Rectal smooth muscle tissue (tissue), 1 donor: ENCODE measurements at regions not wholly inside any gene's neighbourhood (a gene's known extent, or its start where the extent isn't known, plus 50 kb on each side); places are given as distances from the start of the nearest gene placed in this dataset.
"Not testable (repeated sequence)": the region's sequence is repeated elsewhere in the genome, so short reads cannot be mapped to it uniquely, and the experiment has no call there.

Experiments
- H3K27ac ChIP-seq: one replicate; pipeline ENCODE4 v1.7.0; 2013; ENCODE audit warnings: low read depth, low read length, inconsistent platforms
- H3K27me3 ChIP-seq: one replicate; pipeline ENCODE4 v1.7.0; 2013; ENCODE audit warnings: low read length; ENCODE audit not compliant: control insufficient read depth, insufficient read depth
- H3K36me3 ChIP-seq: one replicate; pipeline ENCODE4 v1.7.0; 2013; ENCODE audit warnings: low read length; ENCODE audit not compliant: control insufficient read depth, insufficient read depth
- H3K4me1 ChIP-seq: one replicate; pipeline ENCODE4 v1.7.0; 2013; ENCODE audit warnings: low read length; ENCODE audit not compliant: control insufficient read depth, insufficient read depth
- H3K4me3 ChIP-seq: one replicate; pipeline ENCODE4 v1.7.0; 2013; ENCODE audit warnings: low read length
- H3K9ac ChIP-seq: one replicate; pipeline ENCODE4 v1.7.0; 2013; ENCODE audit warnings: low read length

DNA sequence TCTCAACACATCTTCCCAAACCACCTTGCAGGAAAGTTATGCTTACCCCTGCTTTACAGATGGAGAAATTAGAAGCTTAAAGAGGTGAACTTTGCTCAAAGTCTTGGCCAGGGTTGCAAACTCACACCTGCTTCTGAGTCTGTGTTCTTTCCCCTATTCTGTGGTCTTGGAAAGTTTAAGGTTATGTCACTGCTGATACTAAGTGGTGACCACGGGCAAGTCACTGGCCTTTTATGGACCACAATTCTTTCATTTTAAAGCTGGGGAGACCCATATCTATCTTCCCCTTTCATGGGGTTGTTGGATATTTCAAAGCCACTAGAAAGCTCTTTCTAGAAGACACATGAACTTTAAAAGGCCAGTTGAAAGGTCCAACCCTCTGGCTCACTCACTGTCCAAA lies 95.4 kb upstream of the KLF4 start:
- Histone ChIP-seq H3K4me3 (no peak overlapping the region), H3K9ac (no peak overlapping the region), H3K27ac (no peak overlapping the region), H3K36me3 (no peaks in the 10 kb centered on the region), H3K4me1 (no peaks in the 10 kb centered on the region), H3K27me3 (no peaks in the 10 kb centered on the region)

DNA sequence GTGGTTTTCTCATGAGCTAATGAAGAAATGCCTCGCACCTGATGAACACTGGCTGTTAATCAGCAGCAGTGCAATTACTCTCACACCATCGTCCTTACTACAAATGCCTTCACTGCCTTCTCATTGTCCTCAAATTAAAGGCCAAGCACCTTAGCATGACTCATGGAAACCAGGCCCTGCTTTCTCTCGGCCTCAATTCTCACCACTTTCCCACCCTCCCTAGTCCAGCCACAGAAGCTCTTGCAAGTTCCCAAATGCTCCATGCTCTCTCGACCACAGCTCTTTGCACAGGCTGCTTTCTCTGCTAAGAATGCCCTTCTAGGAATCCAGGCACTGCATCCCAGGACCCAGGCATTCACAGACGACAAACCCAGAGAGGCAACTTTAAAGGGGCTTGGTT lies 94.6 kb upstream of the KLF4 start:
- Histone ChIP-seq H3K27ac (no peak overlapping the region), H3K9ac (no peak overlapping the region), H3K4me3 (no peak overlapping the region), H3K36me3 (no peaks in the 10 kb centered on the region), H3K4me1 (no peaks in the 10 kb centered on the region), H3K27me3 (no peaks in the 10 kb centered on the region)

DNA sequence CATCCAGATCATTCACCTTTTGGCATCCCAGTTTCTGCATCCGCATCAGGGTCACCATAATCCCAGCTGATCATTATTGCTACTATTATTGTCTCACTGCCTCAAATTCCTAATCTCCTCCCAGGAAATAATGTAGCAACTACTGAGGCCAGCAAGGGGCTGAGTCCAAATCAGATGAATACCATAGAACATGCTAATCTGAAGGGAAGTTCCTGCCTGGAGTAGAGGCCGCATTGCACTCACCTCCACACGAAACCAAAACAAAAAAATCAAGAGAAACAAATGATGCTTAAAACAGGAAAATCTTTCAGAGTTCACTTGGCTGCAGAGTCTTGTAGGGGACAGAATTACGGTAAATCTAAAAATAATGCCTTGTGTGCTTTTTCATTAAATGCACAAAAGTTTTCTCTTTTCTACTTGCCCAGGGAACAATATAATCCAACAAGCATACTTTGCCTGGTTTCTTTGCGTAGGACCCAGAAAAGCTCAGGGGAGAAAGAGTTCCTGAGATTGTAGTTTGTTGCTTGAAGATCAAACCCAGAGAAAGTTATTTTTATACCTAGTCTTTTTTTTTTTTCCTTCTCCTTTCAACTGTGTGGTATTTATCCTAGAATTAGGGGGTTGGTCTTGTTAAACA lies 87.7 kb upstream of the KLF4 start:
- Histone ChIP-seq H3K27ac (no peak overlapping the region), H3K4me3 (no peak overlapping the region), H3K4me1 (no peaks in the 10 kb centered on the region), H3K27me3 (no peaks in the 10 kb centered on the region), H3K9ac (no peak overlapping the region), H3K36me3 (no peaks in the 10 kb centered on the region)

GRCh38 chr9:107571148-107571547 lies 81.6 kb upstream of the KLF4 start:
- Histone ChIP-seq H3K4me3 (no peak overlapping the region), H3K9ac (no peak overlapping the region), H3K36me3 (no peaks in the 10 kb centered on the region), H3K4me1 (no peaks in the 10 kb centered on the region), H3K27me3 (no peaks in the 10 kb centered on the region), H3K27ac (no peak overlapping the region)

GRCh38 chr9:107569174-107569573 lies 79.6 kb upstream of the KLF4 start:
- Histone ChIP-seq H3K4me1 (no peaks in the 10 kb centered on the region), H3K27me3 (no peaks in the 10 kb centered on the region), H3K9ac (no peak overlapping the region)

GRCh38 chr9:107568406-107568805 lies 78.8 kb upstream of the KLF4 start:
- not testable (repeated sequence) for H3K27me3 ChIP-seq, H3K4me3 ChIP-seq, H3K27ac ChIP-seq

More at GRCh38 chr9:107569174-107569573, 79.6 kb upstream of the KLF4 start:
- Histone ChIP-seq H3K4me3 (no peak overlapping the region), H3K27ac (no peak overlapping the region), H3K36me3 (no peaks in the 10 kb centered on the region)

GRCh38 chr9:107567462-107567861 lies 77.9 kb upstream of the KLF4 start:
- Histone ChIP-seq H3K4me1 (no peaks in the 10 kb centered on the region), H3K27ac (no peak overlapping the region), H3K9ac (no peak overlapping the region), H3K36me3 (no peaks in the 10 kb centered on the region), H3K27me3 (no peaks in the 10 kb centered on the region), H3K4me3 (no peak overlapping the region)

More at GRCh38 chr9:107568406-107568805, 78.8 kb upstream of the KLF4 start:
- not testable (repeated sequence) for H3K4me1 ChIP-seq, H3K36me3 ChIP-seq, H3K9ac ChIP-seq

GRCh38 chr9:107566611-107567061 lies 77.1 kb upstream of the KLF4 start:
- no peaks in the 10 kb centered on the region for H3K27me3 ChIP-seq
- no peaks in the 10 kb centered on the region for H3K36me3 ChIP-seq
- H3K9ac ChIP-seq = no peak overlapping the region
- H3K4me3 ChIP-seq = no peak overlapping the region
- H3K4me1 ChIP-seq = no peaks in the 10 kb centered on the region
- H3K27ac ChIP-seq = no peak overlapping the region

- H3K4me3 ChIP-seq = no peak overlapping the region
- no peaks in the 10 kb centered on the region for H3K36me3 ChIP-seq
- H3K27me3 ChIP-seq = no peaks in the 10 kb centered on the region
- no peaks in the 10 kb centered on the region for H3K4me1 ChIP-seq
- H3K9ac ChIP-seq = no peak overlapping the region
- H3K27ac ChIP-seq = no peak overlapping the region
These were observed 73.2 kb upstream of the KLF4 start for GRCh38 chr9:107562798-107563197.

DNA sequence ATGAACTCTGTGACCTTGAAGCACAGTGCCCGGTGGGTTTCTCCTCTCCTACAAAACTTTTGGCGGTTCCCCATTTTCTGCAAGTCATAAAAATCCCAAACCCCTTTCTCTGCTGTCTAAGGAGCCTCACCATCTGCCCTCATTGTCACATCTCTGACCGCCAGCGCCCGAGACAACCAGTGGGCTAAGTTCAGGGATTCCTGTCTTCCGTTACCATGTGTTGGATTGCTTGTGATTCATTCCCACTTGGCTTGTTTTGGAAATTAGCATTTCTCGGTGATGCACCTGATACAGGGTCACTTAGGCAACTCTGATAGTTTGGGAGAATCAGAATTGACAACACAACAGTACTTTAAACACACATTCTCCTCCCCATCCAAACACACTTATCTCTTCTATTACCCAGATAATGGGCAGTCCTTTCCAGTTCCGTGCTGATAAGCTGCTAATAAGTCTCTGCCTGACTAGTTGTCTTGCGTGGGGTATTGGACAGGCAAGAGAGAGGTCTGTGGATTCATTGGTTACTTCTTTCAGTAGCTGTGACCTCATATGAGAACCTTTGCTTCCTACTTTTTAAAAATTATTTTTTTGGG lies 70.0 kb upstream of the KLF4 start:
- Histone ChIP-seq H3K27ac (no peak overlapping the region), H3K4me1 (no peaks in the 10 kb centered on the region), H3K36me3 (no peaks in the 10 kb centered on the region), H3K27me3 (no peaks in the 10 kb centered on the region), H3K4me3 (no peak overlapping the region), H3K9ac (no peak overlapping the region)

DNA sequence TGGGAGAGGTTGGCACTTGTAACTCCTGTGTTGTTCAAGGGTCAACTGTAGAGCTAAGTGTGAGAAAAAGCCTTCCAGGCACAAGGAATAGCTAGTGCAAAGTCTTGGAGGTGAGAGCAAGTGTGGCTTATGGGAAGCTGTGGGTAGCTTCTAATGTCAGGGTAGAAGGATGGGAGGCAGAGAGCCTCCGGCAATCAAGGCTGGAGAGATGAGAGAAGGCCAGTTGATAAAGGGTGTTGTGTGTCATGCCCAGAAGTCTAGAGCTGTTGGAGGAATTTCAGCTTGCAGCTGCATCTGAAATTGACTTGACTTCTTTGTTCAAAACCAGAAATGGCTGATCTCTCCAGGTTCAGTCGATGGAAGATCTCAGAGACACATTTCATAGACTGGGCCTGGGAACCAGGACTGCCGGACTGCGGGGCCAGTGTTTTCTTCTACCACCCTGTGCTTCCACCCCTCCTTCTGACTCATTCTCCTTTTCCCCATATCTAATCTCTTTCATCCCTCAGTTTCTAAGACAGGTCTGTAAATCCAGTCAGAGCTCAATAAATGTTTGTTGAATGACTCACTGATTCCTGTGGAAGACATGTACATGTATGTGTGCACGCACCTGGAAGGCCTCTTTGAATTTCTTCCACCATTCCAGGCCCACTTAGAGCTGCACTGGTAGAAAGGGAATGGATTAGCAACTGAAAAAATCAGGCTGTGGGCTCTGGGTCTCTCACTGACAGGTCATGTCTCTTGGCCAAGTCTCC lies 67.8 kb upstream of the KLF4 start:
- Histone ChIP-seq H3K4me3 (no peak overlapping the region), H3K36me3 (no peaks in the 10 kb centered on the region), H3K9ac (no peak overlapping the region), H3K27ac (no peak overlapping the region), H3K4me1 (no peaks in the 10 kb centered on the region), H3K27me3 (no peaks in the 10 kb centered on the region)

- Histone ChIP-seq H3K36me3 (no peaks in the 10 kb centered on the region), H3K9ac (no peak overlapping the region), H3K4me3 (no peak overlapping the region), H3K27me3 (no peaks in the 10 kb centered on the region), H3K27ac (no peak overlapping the region), H3K4me1 (no peaks in the 10 kb centered on the region)
These were observed 65.1 kb upstream of the KLF4 start for GRCh38 chr9:107554636-107555035.
